ENCODE measurements at regions not wholly inside any gene's neighbourhood (a gene's known extent, or its start where the extent isn't known, plus 50 kb on each side); places are given as distances from the start of the nearest gene placed in this dataset.

DNA sequence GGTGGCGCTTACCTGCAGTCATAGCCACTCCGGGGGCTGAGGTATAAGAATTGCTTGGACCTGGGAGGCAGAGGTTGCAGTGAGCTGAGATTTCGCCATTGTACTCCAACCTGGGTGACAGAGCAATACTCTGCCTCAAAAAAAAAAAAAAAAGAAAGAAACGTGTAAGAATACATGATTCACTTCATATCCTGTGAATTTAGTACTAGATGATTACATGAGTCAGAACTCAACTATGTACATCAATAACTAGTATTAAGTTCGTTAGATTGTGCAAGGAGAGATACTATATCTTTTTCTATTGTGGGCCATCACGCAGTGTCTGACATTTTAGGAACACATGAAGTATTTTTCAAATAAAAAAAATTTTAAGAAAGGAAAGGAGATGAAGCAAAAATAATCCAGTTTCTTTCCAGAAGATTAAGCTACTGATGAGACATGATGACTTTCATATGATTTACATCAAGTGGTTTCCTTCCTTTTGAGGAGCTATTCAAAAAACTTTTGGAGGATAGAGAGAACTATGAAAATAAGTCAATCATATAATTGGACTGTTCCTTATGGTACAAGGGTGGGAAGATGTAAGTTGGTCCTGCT, 64.7 kb upstream of the EXOC1L start:
- ATAC-seq (peak; percentile 69), DNase-seq (peak; percentile 80)
- H3K27me3 ChIP-seq (ENCODE audit: low read length) = no peaks in the 10 kb centered on the region
- H3K4me2 ChIP-seq (ENCODE audit: low read length) = peak overlapping the region; percentile 9; the same call in 1 of the 2 replicates
- H3K4me1 ChIP-seq (ENCODE audit: insufficient read depth, low read length) = peaks cover 22% of the 10 kb centered on the region
- no peaks in the 10 kb centered on the region for H3K9me3 ChIP-seq (ENCODE audit: low read length)
- no peaks in the 10 kb centered on the region for H4K20me1 ChIP-seq (ENCODE audit: low read length)
- intact Hi-C loops (cut with micrococcal nuclease) = loop anchor here (5.0 kb wide), 1 partner anchor 112 kb away; no protein-coding TSS in a partner anchor
- no peak overlapping the region for H3K9ac ChIP-seq (ENCODE audit: low read length)
- no peaks in the 10 kb centered on the region for H3K36me3 ChIP-seq (ENCODE audit: low read depth, low read length)
- no peaks in the 10 kb centered on the region for H3K9me2 ChIP-seq (replicated peaks; ENCODE audit: low read length)
- CTCF ChIA-PET = interaction anchor here (0.6 kb wide), 1 partner anchor 683 kb away, joined by 16 read pairs; no protein-coding TSS in a partner anchor
- H3K4me3 ChIP-seq (ENCODE audit: low read length) = no peak overlapping the region
- H3K27ac ChIP-seq (ENCODE audit: low read length) = peak overlapping the region; percentile 1; the same call in 1 of the 2 replicates
- H2AFZ ChIP-seq (ENCODE audit: low read length) = no peak overlapping the region
- TF ChIP-seq CTCF (conservative IDR thresholded peaks at IDR 0.05; ENCODE audit: low read depth, low read length) (no peak), EZH2 (IDR thresholded peaks at IDR 0.05; ENCODE audit: low read length, unreplicated experiment) (no peak), EZH2phosphoT487 (IDR thresholded peaks at IDR 0.05; ENCODE audit: borderline replicate concordance, low read length) (no peak)
- no TSS peak for BruUV-seq (replicated peaks)
- H3K79me2 ChIP-seq (ENCODE audit: low read length) = no peaks in the 10 kb centered on the region
- POLR2A ChIA-PET (ENCODE audit: unreplicated experiment) = no interaction called here
- no peaks in the 10 kb centered on the region for H3F3A ChIP-seq (ENCODE audit: low read length, unreplicated experiment)

GRCh38 chr4:55756208-55756607, 63.4 kb upstream of the EXOC1L start:
- BruUV-seq (replicated peaks) = no TSS peak

More at GRCh38 chr4:55756208-55756607, 63.4 kb upstream of the EXOC1L start:
- no peak overlapping the region for H3K4me3 ChIP-seq (ENCODE audit: low read length)
- ChIA-PET CTCF (no interaction called here), POLR2A (ENCODE audit: unreplicated experiment) (no interaction called here)
- H3K27ac ChIP-seq (ENCODE audit: low read length) = no peak overlapping the region
- TF ChIP-seq EZH2phosphoT487 (IDR thresholded peaks at IDR 0.05; ENCODE audit: borderline replicate concordance, low read length) = no peak
- no peak for TF ChIP-seq CTCF (conservative IDR thresholded peaks at IDR 0.05; ENCODE audit: low read depth, low read length)
- TF ChIP-seq EZH2 (IDR thresholded peaks at IDR 0.05; ENCODE audit: low read length, unreplicated experiment) = no peak
- H3F3A ChIP-seq (ENCODE audit: low read length, unreplicated experiment) = no peaks in the 10 kb centered on the region
- no peak overlapping the region for H2AFZ ChIP-seq (ENCODE audit: low read length)
- H3K9me3 ChIP-seq (ENCODE audit: low read length) = no peaks in the 10 kb centered on the region
- DNase-seq (no peak), ATAC-seq (no peak)
- no peak overlapping the region for H3K9ac ChIP-seq (ENCODE audit: low read length)
- H3K4me1 ChIP-seq (ENCODE audit: insufficient read depth, low read length) = peaks cover 22% of the 10 kb centered on the region
- H3K27me3 ChIP-seq (ENCODE audit: low read length) = no peaks in the 10 kb centered on the region
- H3K79me2 ChIP-seq (ENCODE audit: low read length) = no peaks in the 10 kb centered on the region
- H3K9me2 ChIP-seq (replicated peaks; ENCODE audit: low read length) = no peaks in the 10 kb centered on the region
- intact Hi-C loops (cut with micrococcal nuclease) = loop anchor here (5.0 kb wide), 1 partner anchor 111 kb away; no protein-coding TSS in a partner anchor
- no peaks in the 10 kb centered on the region for H3K36me3 ChIP-seq (ENCODE audit: low read depth, low read length)
- no peak overlapping the region for H3K4me2 ChIP-seq (ENCODE audit: low read length)
- H4K20me1 ChIP-seq (ENCODE audit: low read length) = no peaks in the 10 kb centered on the region
